Neural cell (in vitro differentiated cells): ENCODE measurements at regions not wholly inside any gene's neighbourhood (a gene's known extent, or its start where the extent isn't known, plus 50 kb on each side); places are given as distances from the start of the nearest gene placed in this dataset.

Experiments
- H2AFZ ChIP-seq: fragments of 200-600, 300-800 bp; sonication (generic), shearing (Covaris generic); 2 replicates; pipeline ENCODE4 v1.6.0; 2014; ENCODE audit warnings: low read depth, mild to moderate bottlenecking, antibody characterized with exemption, low read length, moderate library complexity
- H3F3A ChIP-seq: fragments of 200-600 bp; shearing (Covaris generic); 2 replicates; pipeline ENCODE4 v1.6.1; 2016; ENCODE audit warnings: mild to moderate bottlenecking, moderate library complexity, mixed read lengths, antibody characterized with exemption, low read length; ENCODE audit not compliant: insufficient read depth, poor library complexity, severe bottlenecking
- H3K27ac ChIP-seq: fragments of 200-600, 300-800 bp; sonication (generic), shearing (Covaris generic); 2 replicates; pipeline ENCODE4 v1.5.1; 2014; ENCODE audit warnings: mild to moderate bottlenecking, low read length, moderate library complexity
- H3K27me3 ChIP-seq: fragments of 300-800, 200-600 bp; sonication (generic), shearing (Covaris generic); 2 replicates; pipeline ENCODE4 v1.6.0; 2014; ENCODE audit warnings: mild to moderate bottlenecking, low read depth, low read length, moderate library complexity; ENCODE audit not compliant: insufficient read depth
- H3K36me3 ChIP-seq: fragments of 300-800, 200-600 bp; sonication (generic), shearing (Covaris generic); 2 replicates; pipeline ENCODE4 v1.5.1; 2014; ENCODE audit warnings: mild to moderate bottlenecking, antibody characterized with exemption, low read length, moderate library complexity; ENCODE audit not compliant: insufficient read depth
- H3K4me2 ChIP-seq: fragments of 300-800, 200-600 bp; sonication (generic), shearing (Covaris generic); 2 replicates; pipeline ENCODE4 v1.6.0; 2014; ENCODE audit warnings: mild to moderate bottlenecking, low read length
- H3K4me3 ChIP-seq: fragments of 300-800, 200-600 bp; sonication (generic), shearing (Covaris generic); 2 replicates; pipeline ENCODE4 v1.5.1; 2014; ENCODE audit warnings: mild to moderate bottlenecking, low read length, moderate library complexity
- H3K79me2 ChIP-seq: fragments of 200-600 bp; shearing (Covaris generic); replicated peaks from 2 replicates; pipeline ENCODE4 v1.6.0; 2014; ENCODE audit warnings: mild to moderate bottlenecking, low read length, moderate library complexity; ENCODE audit not compliant: insufficient read depth
- H3K9ac ChIP-seq: fragments of 300-800, 200-600 bp; sonication (generic), shearing (Covaris generic); 2 replicates; pipeline ENCODE4 v1.6.1; 2016; ENCODE audit warnings: mild to moderate bottlenecking, low read length, mixed read lengths
- H3K9me2 ChIP-seq: fragments of 200-600 bp; shearing (Covaris generic); 2 replicates; pipeline ENCODE4 v1.6.1; 2016; ENCODE audit warnings: mild to moderate bottlenecking, low read length, mixed read lengths; ENCODE audit not compliant: insufficient read depth
- H3K9me3 ChIP-seq: fragments of 200-600, 300-800 bp; sonication (generic), shearing (Covaris generic); 2 replicates; pipeline ENCODE4 v1.6.1; 2016; ENCODE audit warnings: mild to moderate bottlenecking, mixed run types, low read length, moderate library complexity, mixed read lengths
- H4K20me1 ChIP-seq: fragments of 200-600 bp; shearing (Covaris generic); 2 replicates; pipeline ENCODE4 v1.6.1; 2016; ENCODE audit warnings: mild to moderate bottlenecking, mixed run types; ENCODE audit not compliant: insufficient read depth
- CTCF ChIP-seq: fragments of 450-650 bp; IDR thresholded peaks from 2 replicates; pipeline ENCODE4 v1.5.1; 2014; ENCODE audit warnings: antibody characterized with exemption, mild to moderate bottlenecking, moderate library complexity; ENCODE audit not compliant: poor library complexity, severe bottlenecking
- EP300 ChIP-seq: fragments of 450-650 bp; conservative IDR thresholded peaks from 2 replicates; pipeline ENCODE4 v1.6.1; 2014; ENCODE audit warnings: antibody characterized with exemption, mild to moderate bottlenecking, moderate library complexity; ENCODE audit not compliant: poor library complexity, severe bottlenecking
- EZH2 ChIP-seq: fragments of 200-600, 300-800 bp; shearing (Covaris generic), sonication (generic); IDR thresholded peaks from 2 replicates; pipeline ENCODE4 v1.6.1; 2014; ENCODE audit warnings: antibody characterized with exemption, low read length, borderline replicate concordance, mild to moderate bottlenecking; ENCODE audit not compliant: insufficient read depth, poor library complexity, severe bottlenecking
- MXI1 ChIP-seq: fragments of 450-650 bp; conservative IDR thresholded peaks from 2 replicates; pipeline ENCODE4 v1.6.1; 2014; ENCODE audit warnings: antibody characterized with exemption, mild to moderate bottlenecking; ENCODE audit not compliant: poor library complexity, severe bottlenecking
- POLR2AphosphoS5 ChIP-seq: IDR thresholded peaks from 2 replicates; pipeline ENCODE4 v1.6.1; 2012
- RAD21 ChIP-seq: fragments of 450-650 bp; conservative IDR thresholded peaks from 2 replicates; pipeline ENCODE4 v1.6.1; 2014; ENCODE audit warnings: antibody characterized with exemption, mild to moderate bottlenecking, moderate library complexity
- REST ChIP-seq: IDR thresholded peaks from 2 replicates; pipeline ENCODE4 v1.6.1; 2012; ENCODE audit warnings: borderline replicate concordance
- SMC3 ChIP-seq: fragments of 450-650 bp; conservative IDR thresholded peaks from 2 replicates; pipeline ENCODE4 v1.6.1; 2014; ENCODE audit warnings: antibody characterized with exemption, mild to moderate bottlenecking, moderate library complexity; ENCODE audit not compliant: poor library complexity
- TAF1 ChIP-seq: IDR thresholded peaks from 2 replicates; pipeline ENCODE4 v1.6.1; 2012; ENCODE audit warnings: low read depth

GRCh38 chr16:9446471-9447194 is 355.2 kb downstream of the HAPSTR1 start:
- Histone ChIP-seq H3K9me3 (no peaks in the 10 kb centered on the region), H3K9ac (no peak overlapping the region)
- no peak for TF ChIP-seq TAF1
- TF ChIP-seq MXI1 = no peak
- TF ChIP-seq SMC3 = no peak
- no peak for TF ChIP-seq EP300
- no peak for TF ChIP-seq REST
- no peak for TF ChIP-seq EZH2
- TF ChIP-seq RAD21 = no peak

GRCh38 chr16:9447195-9447551 is 355.7 kb downstream of the HAPSTR1 start:
- Histone ChIP-seq H3K4me2 (no peak overlapping the region), H2AFZ (no peak overlapping the region), H3K27me3 (no peaks in the 10 kb centered on the region), H3K9me3 (no peaks in the 10 kb centered on the region), H3F3A (no peaks in the 10 kb centered on the region), H3K9me2 (no peaks in the 10 kb centered on the region), H3K27ac (no peak overlapping the region), H4K20me1 (no peaks in the 10 kb centered on the region), H3K36me3 (no peaks in the 10 kb centered on the region), H3K4me3 (no peak overlapping the region), H3K79me2 (no peaks in the 10 kb centered on the region), H3K9ac (no peak overlapping the region)
- TF ChIP-seq EZH2 = no peak
- TF ChIP-seq CTCF = no peak
- no peak for TF ChIP-seq SMC3
- TF ChIP-seq EP300 = no peak
- TF ChIP-seq RAD21 = no peak
- TF ChIP-seq MXI1 = no peak
- no peak for TF ChIP-seq POLR2AphosphoS5
- TF ChIP-seq TAF1 = no peak
- no peak for TF ChIP-seq REST

More at GRCh38 chr16:9446471-9447194, 355.2 kb downstream of the HAPSTR1 start:
- Histone ChIP-seq H3K4me3 (no peak overlapping the region), H3K9me2 (no peaks in the 10 kb centered on the region), H3K79me2 (no peaks in the 10 kb centered on the region), H3F3A (no peaks in the 10 kb centered on the region), H4K20me1 (no peaks in the 10 kb centered on the region), H3K27ac (no peak overlapping the region), H3K27me3 (no peaks in the 10 kb centered on the region), H3K36me3 (no peaks in the 10 kb centered on the region), H2AFZ (no peak overlapping the region), H3K4me2 (no peak overlapping the region)
